ENCODE measurements at regions not wholly inside any gene's neighbourhood (a gene's known extent, or its start where the extent isn't known, plus 50 kb on each side); places are given as distances from the start of the nearest gene placed in this dataset.

- in situ Hi-C loops (cut with MboI; ENCODE audit: low pct_ligation_motif_present in 1 of 4, low pct_unique_long_range_greater_than_20kb in 1 of 4, low sequenced_read_pairs in 3 of 4), result no loop called here
- H3K27ac ChIP-seq, result no peak overlapping the region
- no peak for DNase-seq
- no peaks in the 10 kb centered on the region for H3K9me3 ChIP-seq
- no peak overlapping the region for H3K4me3 ChIP-seq
- 63 to 80% methylated on average over 4 of the region's 4 CpGs for WGBS, 2 donors (ENCODE audit: low coverage in 1 of 2)
- no peaks in the 10 kb centered on the region for H3K27me3 ChIP-seq
- no peak for TF ChIP-seq CTCF (IDR thresholded peaks at IDR 0.05)
- intact Hi-C loops (cut with DNase I; ENCODE audit: low total_unique reads), result no loop called here
- H3K36me3 ChIP-seq, result no peaks in the 10 kb centered on the region
- peaks cover 0 to 11% (median 4%) of the 10 kb centered on the region in 4 donors for H3K4me1 ChIP-seq
Observed at GRCh38 chr4:11908712-11909111, 480.0 kb upstream of the HS3ST1 start.

GRCh38 chr4:11908205-11908604 lies 479.5 kb upstream of the HS3ST1 start:
- DNase-seq, result no peak
- Histone ChIP-seq H3K27me3 (no peaks in the 10 kb centered on the region), H3K4me1 (peaks cover 0 to 11% (median 5%) of the 10 kb centered on the region in 4 donors), H3K9me3 (no peaks in the 10 kb centered on the region), H3K4me3 (no peak overlapping the region), H3K36me3 (no peaks in the 10 kb centered on the region), H3K27ac (no peak overlapping the region)
- in situ Hi-C loops (cut with MboI; ENCODE audit: low pct_ligation_motif_present in 1 of 4, low pct_unique_long_range_greater_than_20kb in 1 of 4, low sequenced_read_pairs in 3 of 4) (no loop called here), intact Hi-C loops (cut with DNase I; ENCODE audit: low total_unique reads) (no loop called here)
- WGBS, 2 donors (ENCODE audit: low coverage in 1 of 2), result 72 to 74% methylated on average over 3 of the region's 3 CpGs
- no peak for TF ChIP-seq EP300 (IDR thresholded peaks at IDR 0.05; ENCODE audit: low read depth)
- TF ChIP-seq POLR2A (IDR thresholded peaks at IDR 0.05), result no peak
- no peak for TF ChIP-seq POLR2AphosphoS5 (IDR thresholded peaks at IDR 0.05)
- no peak for TF ChIP-seq CTCF (IDR thresholded peaks at IDR 0.05)

- intact Hi-C loops (cut with DNase I; ENCODE audit: low total_unique reads), result no loop called here
- Histone ChIP-seq H3K4me1 (peaks cover 0 to 16% (median 3%) of the 10 kb centered on the region in 4 donors), H3K4me3 (no peak overlapping the region), H3K27ac (peak overlapping the region in 1 of 4 donors; percentile 17), H3K36me3 (no peaks in the 10 kb centered on the region), H3K27me3 (no peaks in the 10 kb centered on the region), H3K9me3 (no peaks in the 10 kb centered on the region)
- no peak for DNase-seq
- in situ Hi-C loops (cut with MboI; ENCODE audit: low pct_ligation_motif_present in 1 of 4, low pct_unique_long_range_greater_than_20kb in 1 of 4, low sequenced_read_pairs in 3 of 4), result no loop called here
- TF ChIP-seq EP300 (IDR thresholded peaks at IDR 0.05; ENCODE audit: low read depth) (no peak), POLR2A (IDR thresholded peaks at IDR 0.05) (no peak), POLR2AphosphoS5 (IDR thresholded peaks at IDR 0.05) (no peak), CTCF (IDR thresholded peaks at IDR 0.05) (no peak)
- 59 to 70% methylated on average over 5 to 9 of the region's 9 CpGs for WGBS, 2 donors (ENCODE audit: low coverage in 1 of 2)
Observed at GRCh38 chr4:11904846-11905739, 476.4 kb upstream of the HS3ST1 start.

GRCh38 chr4:11904117-11904535 lies 475.4 kb upstream of the HS3ST1 start:
- H3K4me3 ChIP-seq, result no peak overlapping the region
- peaks cover 0 to 24% (median 4%) of the 10 kb centered on the region in 4 donors for H3K4me1 ChIP-seq
- intact Hi-C loops (cut with DNase I; ENCODE audit: low total_unique reads), result no loop called here
- 17 to 20% methylated on average over 2 of the region's 2 CpGs for WGBS, 2 donors (ENCODE audit: low coverage in 1 of 2)
- TF ChIP-seq POLR2A (IDR thresholded peaks at IDR 0.05) (no peak), CTCF (IDR thresholded peaks at IDR 0.05) (no peak)
- no peaks in the 10 kb centered on the region for H3K9me3 ChIP-seq
- peak; percentile 24 for DNase-seq
- H3K27ac ChIP-seq, result peak overlapping the region in 1 of 4 donors; percentile 17
- no peaks in the 10 kb centered on the region for H3K36me3 ChIP-seq
- no peaks in the 10 kb centered on the region for H3K27me3 ChIP-seq
- in situ Hi-C loops (cut with MboI; ENCODE audit: low pct_ligation_motif_present in 1 of 4, low pct_unique_long_range_greater_than_20kb in 1 of 4, low sequenced_read_pairs in 3 of 4), result no loop called here

Measured in transverse colon (tissue), 4 donors.